Activated naive CD4-positive, alpha-beta T cell treated with Interleukin-2 at 50 U/mL for 16 hours (primary cell): ENCODE measurements at regions not wholly inside any gene's neighbourhood (a gene's known extent, or its start where the extent isn't known, plus 50 kb on each side); places are given as distances from the start of the nearest gene placed in this dataset.

Source experiments
- DNase-seq: peaks from one replicate; pipeline ENCODE4 v3.0.0-alpha.2; 2020

GRCh38 chr22:47604563-47604962, 842.1 kb downstream of the TBC1D22A start:
- no peak for DNase-seq

- DNase-seq = no peak
These were observed 840.3 kb downstream of the TBC1D22A start for GRCh38 chr22:47602732-47603131.

GRCh38 chr22:47601666-47602065, 839.2 kb downstream of the TBC1D22A start:
- DNase-seq = no peak

DNA sequence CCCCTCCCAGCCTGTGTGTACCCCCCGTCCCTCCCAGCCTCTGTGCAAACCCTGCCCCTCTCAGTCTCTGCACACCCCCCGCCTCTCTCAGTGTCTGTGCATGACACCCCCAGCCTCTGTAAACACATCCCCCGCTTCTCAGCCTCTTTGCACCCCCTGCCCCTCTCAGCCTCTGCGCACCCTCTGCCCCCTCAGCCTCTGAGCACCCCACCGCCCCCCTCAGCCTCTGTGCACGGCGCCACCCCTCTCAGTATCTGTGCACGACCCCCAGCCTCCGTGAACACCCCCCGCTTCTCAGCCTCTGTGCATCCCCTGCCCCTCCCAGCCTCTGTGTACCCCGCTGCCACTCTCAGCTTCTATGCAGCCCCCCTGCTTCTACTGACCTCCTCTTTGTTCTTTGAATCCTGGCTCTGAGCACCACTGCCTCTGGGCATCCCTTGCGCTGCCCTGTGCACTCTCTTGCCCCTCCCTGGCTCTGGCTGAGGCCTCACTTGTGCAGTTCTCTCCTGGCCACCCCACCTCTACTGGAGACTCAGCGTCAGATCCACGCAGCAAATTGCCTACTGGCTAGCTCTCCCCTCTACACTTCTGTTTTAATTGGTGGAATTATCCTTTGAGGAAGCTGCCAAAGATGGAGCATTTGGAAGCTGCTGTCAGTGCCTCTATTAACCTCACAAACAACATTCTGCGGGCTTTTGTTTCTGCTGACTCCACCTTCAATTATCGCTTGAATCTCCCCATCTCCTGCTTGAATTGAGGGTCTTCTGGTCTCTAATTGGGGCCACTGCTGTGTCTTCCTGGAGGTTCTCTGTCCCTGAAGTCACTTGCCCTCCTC, 838.6 kb downstream of the TBC1D22A start:
- no peak for DNase-seq

DNA sequence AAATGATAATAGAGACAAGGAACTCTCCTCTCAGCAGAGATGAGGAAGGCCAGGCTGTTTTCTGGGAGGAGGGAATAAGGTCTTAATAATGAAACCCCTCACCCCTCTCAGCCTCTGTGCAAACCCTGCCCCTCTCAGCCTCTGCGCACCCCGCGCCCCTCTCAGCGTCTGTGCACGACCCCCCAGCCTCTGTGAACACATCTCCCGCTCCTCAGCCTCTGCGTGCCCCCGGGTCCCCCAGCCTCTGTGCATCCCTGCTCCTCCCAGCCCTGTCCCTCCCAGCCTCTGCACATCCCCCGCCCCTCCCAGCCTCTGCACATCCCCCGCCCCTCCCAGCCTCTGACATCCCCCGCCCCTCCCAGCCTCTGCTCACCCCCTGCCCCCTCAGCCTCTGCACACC, 837.8 kb downstream of the TBC1D22A start:
- no peak for DNase-seq

- no peak for DNase-seq
These were observed 837.3 kb downstream of the TBC1D22A start for GRCh38 chr22:47599753-47600152.

DNA sequence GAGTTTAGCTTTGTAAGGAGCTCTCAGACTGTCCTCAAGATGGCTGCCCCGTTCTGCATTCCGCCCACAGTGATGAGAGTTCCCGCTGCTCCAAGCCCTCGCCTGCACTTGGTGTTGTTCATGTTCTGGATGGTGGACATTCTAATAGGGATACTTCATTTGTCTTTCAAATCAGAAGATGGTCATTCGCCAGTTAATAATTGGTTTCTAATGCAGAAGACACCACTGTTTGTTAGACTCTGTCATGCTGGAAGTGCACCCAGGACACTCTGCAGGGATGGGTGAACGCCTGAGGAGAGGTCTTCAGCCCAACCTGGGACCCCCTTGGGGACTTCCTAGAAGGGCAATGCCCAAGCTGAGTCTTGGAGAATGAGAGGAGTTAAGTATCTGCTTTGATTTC, 836.4 kb downstream of the TBC1D22A start:
- no peak for DNase-seq

DNA sequence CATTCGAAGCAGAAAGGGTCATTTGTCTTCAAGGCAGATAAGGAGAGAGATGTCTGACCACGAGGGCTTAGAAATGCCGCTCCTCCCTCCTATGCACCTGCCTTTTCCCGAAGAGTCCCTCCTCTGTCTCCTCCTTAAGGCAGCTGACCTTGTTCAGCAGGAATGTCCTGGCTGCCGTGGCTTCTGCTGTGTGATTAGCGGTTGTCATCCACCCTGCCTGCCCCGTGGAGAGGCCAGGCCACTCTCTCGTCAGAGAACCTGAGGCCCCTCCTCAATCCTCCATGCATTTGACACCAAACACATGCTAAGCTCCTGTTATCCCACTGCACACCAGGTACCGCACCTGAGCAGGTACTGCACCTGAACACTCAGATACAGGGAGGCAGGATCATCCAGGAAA, 834.6 kb downstream of the TBC1D22A start:
- DNase-seq = no peak

DNA sequence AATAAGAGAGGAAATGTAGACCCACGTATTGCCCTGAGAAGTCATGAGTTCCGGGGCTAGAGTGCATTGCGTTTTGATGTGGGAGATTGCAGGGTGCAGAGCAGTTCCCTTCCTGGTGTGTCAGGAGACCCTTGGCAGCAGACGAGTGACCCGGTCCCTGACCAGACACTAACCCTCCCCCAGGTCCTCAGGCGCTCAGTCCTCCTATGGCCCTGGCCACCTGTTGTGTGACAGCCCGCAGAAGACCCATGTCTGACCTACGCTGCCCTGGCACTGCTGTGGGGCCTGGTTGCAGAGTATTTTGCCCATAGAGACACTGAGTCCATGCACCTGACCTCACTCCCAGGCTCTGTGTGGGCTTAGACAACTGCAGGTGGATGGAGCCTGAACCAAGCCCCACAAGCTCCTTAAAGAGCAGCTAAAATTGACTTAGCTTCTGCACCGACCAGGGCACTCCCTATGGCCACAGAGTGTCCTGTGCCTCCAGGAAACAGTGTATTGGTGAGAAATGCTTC, 833.8 kb downstream of the TBC1D22A start:
- DNase-seq = no peak

GRCh38 chr22:47594836-47595521, 832.5 kb downstream of the TBC1D22A start:
- no peak for DNase-seq

GRCh38 chr22:47593911-47594311, 831.5 kb downstream of the TBC1D22A start:
- DNase-seq = no peak

DNA sequence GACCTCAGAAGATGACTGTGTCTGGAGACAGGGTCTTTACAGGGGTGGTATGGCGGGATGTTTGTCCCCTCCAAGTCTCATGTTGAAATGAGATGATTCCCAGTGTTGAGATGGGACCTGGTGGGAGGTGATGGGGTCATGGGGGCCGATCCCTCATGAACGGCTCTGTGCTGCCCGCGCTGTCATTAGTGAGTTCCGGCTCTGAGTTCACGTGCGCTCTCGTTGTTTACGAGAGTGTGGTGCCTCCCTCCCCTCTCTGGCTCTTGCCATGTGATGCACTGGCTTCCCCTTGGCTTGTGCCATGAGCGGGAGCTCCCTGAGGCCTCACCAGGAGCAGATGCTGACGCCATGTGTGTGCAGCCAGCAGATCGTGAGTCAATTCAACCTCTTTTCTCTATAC, 830.8 kb downstream of the TBC1D22A start:
- DNase-seq = no peak

GRCh38 chr22:47592791-47593190, 830.3 kb downstream of the TBC1D22A start:
- DNase-seq = no peak

DNA sequence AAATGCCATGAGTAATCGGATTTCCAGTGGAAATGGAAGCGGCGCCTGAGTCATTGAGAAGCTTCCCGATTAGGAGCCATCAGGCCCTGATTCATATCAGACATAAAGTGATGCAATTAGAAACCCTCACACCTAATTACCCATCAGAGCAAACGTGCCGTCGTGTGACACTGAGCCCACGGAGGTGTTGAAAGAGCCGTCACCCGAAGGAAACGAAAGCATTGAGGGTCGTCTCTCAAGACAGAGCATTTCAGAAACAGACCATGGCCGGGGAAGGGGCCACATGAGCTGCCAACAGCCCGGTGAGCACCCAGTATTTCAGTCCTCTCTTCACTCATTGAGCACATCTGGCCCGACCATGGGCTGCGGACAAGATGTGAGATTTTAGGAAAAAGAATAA, 829.3 kb downstream of the TBC1D22A start:
- DNase-seq = no peak

- no peak for DNase-seq
These were observed 828.6 kb downstream of the TBC1D22A start for GRCh38 chr22:47591016-47591415.

DNA sequence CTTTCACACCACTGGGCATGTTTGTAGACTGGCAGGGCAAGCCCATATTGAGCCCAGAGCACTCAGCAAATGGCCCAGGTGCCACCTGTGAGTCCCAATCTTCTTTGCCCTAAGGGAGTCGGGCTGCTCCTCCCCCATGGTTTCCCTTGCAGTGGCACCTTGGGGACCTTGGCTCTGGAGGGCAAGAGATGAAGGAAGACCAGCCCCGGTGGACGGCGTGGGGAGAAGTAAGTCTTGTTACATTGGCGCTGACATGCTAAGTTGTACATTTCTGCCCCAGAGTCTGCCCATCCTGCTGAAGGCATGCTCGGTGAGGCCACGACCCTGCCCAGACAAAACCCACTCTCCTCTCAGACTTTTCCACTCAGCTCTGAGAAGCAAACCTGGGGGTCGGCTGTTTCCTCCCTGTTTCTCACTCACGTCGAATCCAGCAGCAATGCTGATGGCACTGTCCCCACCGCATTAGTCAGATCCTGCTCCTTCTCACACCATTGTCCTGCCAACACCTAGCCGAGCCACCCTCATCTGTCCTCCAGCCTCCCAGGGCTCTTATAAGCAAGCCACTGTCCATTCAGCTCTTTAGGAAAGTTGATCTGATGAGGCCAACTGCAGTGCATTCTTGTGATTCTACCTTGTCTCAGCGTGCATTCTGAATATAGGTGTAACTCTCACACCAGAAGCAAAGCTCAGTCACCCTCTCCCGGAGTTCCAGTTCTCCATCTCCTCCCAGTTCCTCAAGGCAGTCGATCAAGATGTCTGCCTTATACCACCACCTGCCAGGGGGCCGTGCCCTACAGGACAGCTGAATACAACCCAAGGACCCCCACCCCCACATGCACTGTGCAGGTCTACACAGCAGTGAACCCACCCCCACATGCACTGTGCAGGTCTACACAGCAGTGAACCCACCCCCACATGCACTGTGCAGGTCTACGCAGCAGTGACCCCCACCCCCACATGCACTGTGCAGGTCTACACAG, 827.1 kb downstream of the TBC1D22A start:
- DNase-seq = no peak

GRCh38 chr22:47588578-47588960, 826.1 kb downstream of the TBC1D22A start:
- DNase-seq = no peak

DNA sequence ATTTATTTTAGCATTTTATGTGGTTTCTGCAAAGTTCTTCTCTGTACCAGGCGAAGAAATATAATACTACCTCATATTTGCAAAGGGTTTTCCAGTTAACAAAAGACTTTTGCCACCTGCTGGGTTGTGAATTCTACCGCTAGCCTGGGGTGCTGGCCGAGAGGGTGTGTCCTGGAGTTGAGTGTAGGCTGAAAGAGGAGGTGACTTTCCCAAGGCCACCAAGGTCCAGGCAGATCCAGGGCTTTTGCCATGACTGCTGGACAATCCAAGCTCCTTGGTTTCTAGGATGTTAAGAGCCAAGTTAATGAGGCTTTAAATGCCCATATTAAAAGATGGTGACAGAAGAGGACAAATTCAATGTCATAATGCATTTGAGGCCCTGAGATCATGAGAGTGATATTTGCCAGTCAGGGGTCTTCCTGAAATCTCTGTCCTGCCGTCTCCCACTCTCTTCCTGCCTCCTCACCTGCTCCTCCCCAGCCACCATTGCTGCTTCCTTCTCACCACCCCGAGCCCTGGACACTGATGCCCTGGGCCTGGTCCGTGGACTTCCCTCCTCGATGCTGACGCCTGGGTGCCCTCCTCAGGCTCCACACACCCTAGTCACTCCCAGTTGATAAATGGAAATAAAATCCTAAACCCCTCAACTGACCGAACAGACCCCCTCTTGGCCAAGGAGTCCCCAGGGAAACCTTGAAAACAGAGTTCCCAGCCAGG, 825.6 kb downstream of the TBC1D22A start:
- no peak for DNase-seq

- DNase-seq = no peak
These were observed 824.9 kb downstream of the TBC1D22A start for GRCh38 chr22:47587361-47587760.

- no peak for DNase-seq
These were observed 824.5 kb downstream of the TBC1D22A start for GRCh38 chr22:47586946-47587345.

GRCh38 chr22:47586038-47586437, 823.6 kb downstream of the TBC1D22A start:
- no peak for DNase-seq

GRCh38 chr22:47583959-47584562, 821.6 kb downstream of the TBC1D22A start:
- no peak for DNase-seq
